ENCODE measurements at regions not wholly inside any gene's neighbourhood (a gene's known extent, or its start where the extent isn't known, plus 50 kb on each side); places are given as distances from the start of the nearest gene placed in this dataset.

DNA sequence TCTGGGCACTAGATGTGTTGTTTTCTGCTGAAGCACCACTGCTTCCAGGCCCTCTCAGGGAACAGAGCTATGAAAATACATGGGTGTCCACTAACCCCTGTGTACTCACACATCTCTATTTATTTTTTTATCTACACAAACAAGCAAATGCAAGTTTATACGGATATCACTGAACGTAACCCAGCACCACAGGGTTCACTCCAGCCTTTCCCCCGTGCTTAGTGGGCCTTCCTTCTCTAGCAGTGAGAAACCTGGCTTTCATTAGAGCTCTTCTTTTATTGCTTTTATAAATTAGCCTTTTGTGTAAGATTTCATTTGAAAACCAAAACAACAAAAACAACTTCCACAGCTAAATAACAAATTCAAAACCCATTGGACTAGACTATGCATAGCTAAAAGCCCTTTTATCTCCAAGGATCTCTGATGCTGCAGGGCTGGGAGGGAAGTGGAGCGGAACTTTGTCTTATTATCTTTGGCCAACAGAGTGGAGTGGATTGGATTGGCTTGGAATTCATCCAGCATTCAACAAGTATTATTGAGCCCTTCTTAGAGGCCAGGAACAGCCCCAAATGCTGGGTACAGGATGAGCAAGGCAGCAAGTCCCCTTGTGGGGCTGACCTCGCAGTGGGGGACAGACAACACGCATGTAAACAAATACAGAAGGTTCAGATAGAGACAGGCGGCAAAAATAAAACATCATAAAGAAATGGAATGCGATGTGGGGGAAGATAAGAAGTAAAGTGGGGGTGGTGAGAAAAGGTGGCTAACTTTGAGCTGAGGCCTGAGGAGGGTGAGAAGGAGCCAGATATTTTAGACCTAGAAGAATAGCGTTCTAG lies 371.8 kb upstream of the POU3F1 start:
- no peaks in the 10 kb centered on the region for H3K9me3 ChIP-seq
- H3K4me3 ChIP-seq = no peak overlapping the region
- no peaks in the 10 kb centered on the region for H3K36me3 ChIP-seq
- TF ChIP-seq, protein P1, sequence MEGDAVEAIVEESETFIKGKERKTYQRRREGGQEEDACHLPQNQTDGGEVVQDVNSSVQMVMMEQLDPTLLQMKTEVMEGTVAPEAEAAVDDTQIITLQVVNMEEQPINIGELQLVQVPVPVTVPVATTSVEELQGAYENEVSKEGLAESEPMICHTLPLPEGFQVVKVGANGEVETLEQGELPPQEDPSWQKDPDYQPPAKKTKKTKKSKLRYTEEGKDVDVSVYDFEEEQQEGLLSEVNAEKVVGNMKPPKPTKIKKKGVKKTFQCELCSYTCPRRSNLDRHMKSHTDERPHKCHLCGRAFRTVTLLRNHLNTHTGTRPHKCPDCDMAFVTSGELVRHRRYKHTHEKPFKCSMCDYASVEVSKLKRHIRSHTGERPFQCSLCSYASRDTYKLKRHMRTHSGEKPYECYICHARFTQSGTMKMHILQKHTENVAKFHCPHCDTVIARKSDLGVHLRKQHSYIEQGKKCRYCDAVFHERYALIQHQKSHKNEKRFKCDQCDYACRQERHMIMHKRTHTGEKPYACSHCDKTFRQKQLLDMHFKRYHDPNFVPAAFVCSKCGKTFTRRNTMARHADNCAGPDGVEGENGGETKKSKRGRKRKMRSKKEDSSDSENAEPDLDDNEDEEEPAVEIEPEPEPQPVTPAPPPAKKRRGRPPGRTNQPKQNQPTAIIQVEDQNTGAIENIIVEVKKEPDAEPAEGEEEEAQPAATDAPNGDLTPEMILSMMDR (IDR thresholded peaks at IDR 0.05) = no peak
- DNase-seq (no peak), ATAC-seq (no peak)
- no peaks in the 10 kb centered on the region for H3K4me1 ChIP-seq
- no peaks in the 10 kb centered on the region for H3K27me3 ChIP-seq (ENCODE audit: low read depth)
- H3K27ac ChIP-seq = no peak overlapping the region
- intact Hi-C loops (cut with DNase I) = no loop called here

- H3K27ac ChIP-seq = no peak overlapping the region
- TF ChIP-seq, protein P1 (IDR thresholded peaks at IDR 0.05) = no peak
- ATAC-seq = no peak
- H3K9me3 ChIP-seq = peaks cover 21% of the 10 kb centered on the region
- no peaks in the 10 kb centered on the region for H3K4me1 ChIP-seq
- intact Hi-C loops (cut with DNase I) = no loop called here
- DNase-seq = no peak
- H3K4me3 ChIP-seq = no peak overlapping the region
- no peaks in the 10 kb centered on the region for H3K36me3 ChIP-seq
- no peaks in the 10 kb centered on the region for H3K27me3 ChIP-seq (ENCODE audit: low read depth)
Measured at GRCh38 chr1:38403667-38404066, 357.1 kb upstream of the POU3F1 start.

GRCh38 chr1:38402230-38402815 lies 355.7 kb upstream of the POU3F1 start:
- H3K27me3 ChIP-seq (ENCODE audit: low read depth) = no peaks in the 10 kb centered on the region
- H3K4me3 ChIP-seq = no peak overlapping the region
- TF ChIP-seq, protein P1 (IDR thresholded peaks at IDR 0.05) = no peak
- H3K9me3 ChIP-seq = peaks cover 21% of the 10 kb centered on the region
- DNase-seq = no peak
- ATAC-seq = no peak
- intact Hi-C loops (cut with DNase I) = no loop called here
- no peaks in the 10 kb centered on the region for H3K36me3 ChIP-seq
- H3K4me1 ChIP-seq = no peaks in the 10 kb centered on the region
- no peak overlapping the region for H3K27ac ChIP-seq

- Histone ChIP-seq H3K36me3 (no peaks in the 10 kb centered on the region), H3K27me3 (ENCODE audit: low read depth) (no peaks in the 10 kb centered on the region), H3K4me3 (no peak overlapping the region), H3K27ac (no peak overlapping the region), H3K9me3 (peaks cover 10% of the 10 kb centered on the region), H3K4me1 (no peaks in the 10 kb centered on the region)
- ATAC-seq = no peak
- TF ChIP-seq, protein P1 (IDR thresholded peaks at IDR 0.05) = no peak
- DNase-seq = no peak
- intact Hi-C loops (cut with DNase I) = no loop called here
Measured at GRCh38 chr1:38396606-38397005, 350.0 kb upstream of the POU3F1 start.

DNA sequence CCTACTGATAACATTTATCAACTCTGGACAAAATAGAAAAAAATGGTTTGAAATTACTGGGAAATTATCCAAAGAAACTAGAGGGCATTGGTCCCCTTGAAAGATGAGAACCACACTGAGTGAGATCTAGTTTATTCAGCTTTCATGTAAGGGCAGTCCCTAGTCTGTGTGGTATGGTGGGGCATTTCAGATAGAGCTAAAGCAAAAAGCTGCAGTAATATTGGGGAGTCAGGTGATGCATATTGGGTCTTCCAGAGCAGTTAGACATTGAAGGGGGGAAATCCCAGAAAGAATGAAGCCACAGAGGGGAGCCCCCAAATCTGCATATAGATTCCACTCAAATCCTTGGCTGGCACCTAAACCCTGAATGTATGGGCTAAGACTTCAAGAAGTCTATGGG lies 347.7 kb upstream of the POU3F1 start:
- DNase-seq (no peak), ATAC-seq (no peak)
- no peak overlapping the region for H3K27ac ChIP-seq
- intact Hi-C loops (cut with DNase I) = no loop called here
- no peaks in the 10 kb centered on the region for H3K27me3 ChIP-seq (ENCODE audit: low read depth)
- H3K9me3 ChIP-seq = peaks cover 3% of the 10 kb centered on the region
- no peaks in the 10 kb centered on the region for H3K4me1 ChIP-seq
- no peaks in the 10 kb centered on the region for H3K36me3 ChIP-seq
- no peak overlapping the region for H3K4me3 ChIP-seq
- TF ChIP-seq, protein P1 (IDR thresholded peaks at IDR 0.05) = no peak
